ENCODE measurements at regions not wholly inside any gene's neighbourhood (a gene's known extent, or its start where the extent isn't known, plus 50 kb on each side); places are given as distances from the start of the nearest gene placed in this dataset.

- TF ChIP-seq POLR2AphosphoS5 (IDR thresholded peaks at IDR 0.05) (no peak), CTCF (IDR thresholded peaks at IDR 0.05) (no peak), POLR2A (IDR thresholded peaks at IDR 0.05) (no peak)
Observed at GRCh38 chr1:54462597-54463258, 56.5 kb upstream of the SSBP3 start.
